ENCODE measurements at regions not wholly inside any gene's neighbourhood (a gene's known extent, or its start where the extent isn't known, plus 50 kb on each side); places are given as distances from the start of the nearest gene placed in this dataset.
A peak's percentile ranks its signal among the peaks of the same experiment; 100 is the strongest.

DNA sequence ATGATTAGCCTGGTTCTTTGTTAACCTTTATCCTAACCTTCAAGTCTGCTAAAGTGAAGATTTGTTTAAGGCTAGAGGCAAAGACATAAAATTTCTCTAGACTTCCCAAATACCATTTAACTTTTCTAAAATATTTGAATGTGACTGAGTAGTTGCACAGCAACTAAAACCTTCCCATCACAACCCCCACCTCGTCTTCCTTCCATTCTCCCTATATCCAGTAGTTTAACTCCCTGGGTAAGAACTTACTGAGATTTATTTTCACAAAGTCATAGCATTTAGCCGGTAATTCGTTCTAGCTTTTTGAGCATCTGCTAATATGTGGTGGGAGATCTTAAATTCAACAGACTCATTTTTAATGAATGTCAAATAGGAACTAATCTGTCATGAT lies 87.9 kb upstream of the AKIRIN2 start:
- Mint-ChIP-seq H3K27me3 (peaks cover 0 to 26% (median 5%) of the 10 kb centered on the region in 5 donors), H3K9me3 (no peaks in the 10 kb centered on the region), H3K27ac (no peak overlapping the region), H3K4me3 (no peak overlapping the region), H3K36me3 (no peaks in the 10 kb centered on the region), H3K4me1 (no peaks in the 10 kb centered on the region)
- POLR2A ChIA-PET: no interaction called here
- no peaks in the 10 kb centered on the region for H3K36me3 ChIP-seq (ENCODE audit: control insufficient read depth in 2 of 3, insufficient read depth in 3 of 3, low read length in 3 of 3)
- DNase-seq: no peak
- H3K4me3 ChIP-seq (ENCODE audit: low read length): no peak overlapping the region
- H3K27ac ChIP-seq (ENCODE audit: low read depth, low read length): no peak overlapping the region
- no peak for ATAC-seq
- no peaks in the 10 kb centered on the region for H3K27me3 ChIP-seq (ENCODE audit: control insufficient read depth in 2 of 2, insufficient read depth in 2 of 2, low read length in 2 of 2)
- CTCF ChIA-PET: no interaction called here
- no peaks in the 10 kb centered on the region for H3K9me3 ChIP-seq (ENCODE audit: control insufficient read depth in 2 of 3, low read length in 3 of 3)
- no peaks in the 10 kb centered on the region for H3K4me1 ChIP-seq (ENCODE audit: control insufficient read depth in 2 of 2, insufficient read depth in 2 of 2, low read length in 2 of 2)
- intact Hi-C loops (cut with micrococcal nuclease): no loop called here

DNA sequence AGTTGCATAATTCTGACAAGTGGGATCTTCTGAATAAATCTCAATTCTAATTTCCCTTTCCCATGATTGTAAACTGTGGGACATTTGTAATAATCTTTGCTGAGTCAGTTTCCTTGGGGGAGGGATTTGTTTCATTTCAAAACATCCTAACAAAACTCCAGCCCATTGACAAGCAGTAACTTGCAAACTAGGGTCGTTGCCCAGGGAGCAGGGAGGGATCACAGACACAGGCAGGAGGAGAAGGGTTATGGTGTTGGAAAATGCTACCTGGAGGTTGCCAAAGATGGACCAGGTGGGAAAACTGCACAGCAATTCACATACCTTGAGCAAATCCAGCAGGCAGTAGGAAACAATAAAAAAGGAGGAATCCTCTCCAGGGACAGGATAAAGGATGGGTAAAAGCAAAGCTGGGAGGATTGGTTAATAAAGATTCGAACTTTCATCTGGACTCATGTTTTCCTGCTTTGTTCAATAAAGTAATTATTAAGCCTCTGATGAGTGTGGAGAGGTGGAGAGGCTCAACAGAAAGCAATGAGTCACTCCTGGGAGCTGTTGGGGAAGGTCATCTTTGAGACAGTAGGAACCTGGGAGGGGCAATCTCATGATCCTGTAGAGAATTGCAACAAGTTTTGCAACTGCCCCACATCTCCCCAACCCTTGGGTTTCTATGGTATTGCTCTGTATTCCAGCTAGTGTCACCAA lies 87.3 kb upstream of the AKIRIN2 start:
- no peaks in the 10 kb centered on the region for H3K9me3 Mint-ChIP-seq
- Histone ChIP-seq H3K27ac (ENCODE audit: low read depth, low read length) (no peak overlapping the region), H3K27me3 (ENCODE audit: control insufficient read depth in 2 of 2, insufficient read depth in 2 of 2, low read length in 2 of 2) (no peaks in the 10 kb centered on the region), H3K36me3 (ENCODE audit: control insufficient read depth in 2 of 3, insufficient read depth in 3 of 3, low read length in 3 of 3) (no peaks in the 10 kb centered on the region), H3K4me1 (ENCODE audit: control insufficient read depth in 2 of 2, insufficient read depth in 2 of 2, low read length in 2 of 2) (no peaks in the 10 kb centered on the region), H3K4me3 (ENCODE audit: low read length) (no peak overlapping the region), H3K9me3 (ENCODE audit: control insufficient read depth in 2 of 3, low read length in 3 of 3) (no peaks in the 10 kb centered on the region)
- no peaks in the 10 kb centered on the region for H3K36me3 Mint-ChIP-seq
- POLR2A ChIA-PET: no interaction called here
- no peak overlapping the region for H3K27ac Mint-ChIP-seq
- H3K27me3 Mint-ChIP-seq: peaks cover 0 to 26% (median 6%) of the 10 kb centered on the region in 5 donors
- H3K4me3 Mint-ChIP-seq: no peak overlapping the region
- CTCF ChIA-PET: no interaction called here
- DNase-seq: no peak
- no peaks in the 10 kb centered on the region for H3K4me1 Mint-ChIP-seq
- intact Hi-C loops (cut with micrococcal nuclease): no loop called here
- peak; percentile 85 for ATAC-seq

DNA sequence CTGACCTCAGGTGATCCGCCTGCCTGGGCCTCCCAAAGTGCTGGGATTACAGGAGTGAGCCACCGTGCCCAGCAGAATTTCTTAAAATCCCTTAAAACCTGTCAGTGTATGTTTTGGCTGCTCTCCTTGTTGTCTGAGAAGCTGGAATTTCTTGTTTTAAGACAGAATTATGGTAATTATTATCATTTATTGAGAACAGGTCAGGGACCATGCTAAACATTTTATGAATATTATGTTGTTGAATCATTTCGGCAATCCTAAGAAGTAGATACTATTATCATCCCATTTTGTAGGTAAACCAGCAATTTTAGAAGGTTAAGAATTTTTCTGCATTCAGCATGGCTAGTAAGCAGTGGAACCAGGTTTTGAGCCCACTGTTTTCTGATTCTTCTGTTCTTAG lies 86.1 kb upstream of the AKIRIN2 start:
- H3K4me1 Mint-ChIP-seq: no peaks in the 10 kb centered on the region
- H3K4me3 Mint-ChIP-seq: no peak overlapping the region
- intact Hi-C loops (cut with micrococcal nuclease): no loop called here
- POLR2A ChIA-PET: no interaction called here
- H3K9me3 ChIP-seq (ENCODE audit: control insufficient read depth in 2 of 3, low read length in 3 of 3): no peaks in the 10 kb centered on the region
- H3K36me3 ChIP-seq (ENCODE audit: control insufficient read depth in 2 of 3, insufficient read depth in 3 of 3, low read length in 3 of 3): no peaks in the 10 kb centered on the region
- H3K4me1 ChIP-seq (ENCODE audit: control insufficient read depth in 2 of 2, insufficient read depth in 2 of 2, low read length in 2 of 2): no peaks in the 10 kb centered on the region
- DNase-seq (no peak), ATAC-seq (no peak)
- no peak overlapping the region for H3K27ac ChIP-seq (ENCODE audit: low read depth, low read length)
- H3K9me3 Mint-ChIP-seq: no peaks in the 10 kb centered on the region
- H3K4me3 ChIP-seq (ENCODE audit: low read length): no peak overlapping the region
- CTCF ChIA-PET: no interaction called here
- H3K36me3 Mint-ChIP-seq: no peaks in the 10 kb centered on the region
- H3K27me3 Mint-ChIP-seq: peaks cover 5 to 24% (median 8%) of the 10 kb centered on the region in 5 donors
- no peaks in the 10 kb centered on the region for H3K27me3 ChIP-seq (ENCODE audit: control insufficient read depth in 2 of 2, insufficient read depth in 2 of 2, low read length in 2 of 2)
- H3K27ac Mint-ChIP-seq: no peak overlapping the region

DNA sequence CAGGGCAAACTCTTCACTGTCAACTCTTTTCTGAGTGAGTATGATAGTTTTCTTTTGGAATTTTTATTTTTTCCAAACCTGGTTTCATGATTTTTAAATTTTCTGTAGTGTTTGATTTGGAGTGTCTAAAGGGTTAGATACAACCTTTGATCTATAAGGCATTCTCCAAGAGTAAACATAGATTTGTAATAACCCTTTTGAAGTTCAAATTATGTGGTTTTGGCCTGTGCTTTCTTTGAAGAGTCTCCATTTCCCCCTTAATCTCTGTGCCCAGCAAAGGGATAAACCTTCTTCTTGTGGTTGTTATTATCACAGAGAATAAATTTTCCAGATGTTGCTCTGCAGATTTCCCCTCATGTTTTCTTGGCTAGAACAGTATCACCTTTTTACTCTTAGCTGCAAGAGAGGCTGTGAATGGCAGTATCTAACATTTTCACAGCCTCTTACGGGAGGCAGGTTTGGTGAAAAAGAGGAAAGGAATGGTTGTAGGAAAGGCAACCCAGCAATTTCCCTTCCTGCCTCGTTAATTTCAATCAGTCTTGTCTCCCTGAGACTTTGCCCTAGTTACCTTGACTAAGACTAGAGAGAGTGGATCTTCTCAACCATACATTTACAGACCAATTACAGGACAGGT lies 83.3 kb upstream of the AKIRIN2 start:
- Mint-ChIP-seq H3K27me3 (peaks cover 5 to 20% (median 8%) of the 10 kb centered on the region in 5 donors), H3K36me3 (no peaks in the 10 kb centered on the region), H3K27ac (no peak overlapping the region), H3K9me3 (peaks cover 0 to 2% (median 0%) of the 10 kb centered on the region in 11 donors), H3K4me1 (no peaks in the 10 kb centered on the region), H3K4me3 (no peak overlapping the region)
- DNase-seq: no peak
- H3K27ac ChIP-seq (ENCODE audit: low read depth, low read length): no peak overlapping the region
- H3K36me3 ChIP-seq (ENCODE audit: control insufficient read depth in 2 of 3, insufficient read depth in 3 of 3, low read length in 3 of 3): no peaks in the 10 kb centered on the region
- no peaks in the 10 kb centered on the region for H3K4me1 ChIP-seq (ENCODE audit: control insufficient read depth in 2 of 2, insufficient read depth in 2 of 2, low read length in 2 of 2)
- no peaks in the 10 kb centered on the region for H3K27me3 ChIP-seq (ENCODE audit: control insufficient read depth in 2 of 2, insufficient read depth in 2 of 2, low read length in 2 of 2)
- no peaks in the 10 kb centered on the region for H3K9me3 ChIP-seq (ENCODE audit: control insufficient read depth in 2 of 3, low read length in 3 of 3)
- ChIA-PET CTCF (no interaction called here), POLR2A (interaction anchor here (0.5 kb wide), 1 partner anchor 67 kb away, joined by 3 read pairs; no protein-coding TSS in a partner anchor)
- H3K4me3 ChIP-seq (ENCODE audit: low read length): no peak overlapping the region
- ATAC-seq: no peak
- intact Hi-C loops (cut with micrococcal nuclease): no loop called here

DNA sequence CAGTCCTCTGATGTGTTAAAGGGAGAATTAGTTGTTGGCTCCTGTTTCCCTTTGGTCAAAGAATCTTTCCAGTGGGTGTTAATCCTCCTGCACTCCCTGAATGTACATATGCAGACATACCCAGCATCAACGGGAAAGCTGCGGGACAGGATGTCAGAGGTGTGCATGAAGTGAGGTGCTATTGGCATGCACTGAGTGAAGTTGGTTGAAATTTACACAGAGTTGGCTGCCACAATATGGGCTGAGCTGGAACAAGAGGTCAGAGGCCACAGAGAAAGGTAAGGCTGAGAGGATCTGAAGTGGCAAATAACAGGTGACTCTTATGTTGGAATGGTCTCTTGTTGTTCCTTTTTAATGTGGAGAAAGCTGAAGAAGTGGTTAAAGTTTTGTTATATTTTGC lies 82.7 kb upstream of the AKIRIN2 start:
- Mint-ChIP-seq H3K4me3 (no peak overlapping the region), H3K4me1 (no peaks in the 10 kb centered on the region), H3K36me3 (no peaks in the 10 kb centered on the region), H3K9me3 (peaks cover 0 to 2% (median 0%) of the 10 kb centered on the region in 11 donors), H3K27ac (no peak overlapping the region), H3K27me3 (peaks cover 3 to 18% (median 6%) of the 10 kb centered on the region in 5 donors)
- H3K36me3 ChIP-seq (ENCODE audit: control insufficient read depth in 2 of 3, insufficient read depth in 3 of 3, low read length in 3 of 3): no peaks in the 10 kb centered on the region
- H3K27me3 ChIP-seq (ENCODE audit: control insufficient read depth in 2 of 2, insufficient read depth in 2 of 2, low read length in 2 of 2): no peaks in the 10 kb centered on the region
- no peak for ATAC-seq
- H3K9me3 ChIP-seq (ENCODE audit: control insufficient read depth in 2 of 3, low read length in 3 of 3): no peaks in the 10 kb centered on the region
- H3K4me1 ChIP-seq (ENCODE audit: control insufficient read depth in 2 of 2, insufficient read depth in 2 of 2, low read length in 2 of 2): no peaks in the 10 kb centered on the region
- DNase-seq: no peak
- no peak overlapping the region for H3K27ac ChIP-seq (ENCODE audit: low read depth, low read length)
- POLR2A ChIA-PET: interaction anchor here (0.5 kb wide), 1 partner anchor 68 kb away, joined by 3 read pairs; no protein-coding TSS in a partner anchor
- intact Hi-C loops (cut with micrococcal nuclease): no loop called here
- H3K4me3 ChIP-seq (ENCODE audit: low read length): no peak overlapping the region
- CTCF ChIA-PET: no interaction called here

DNA sequence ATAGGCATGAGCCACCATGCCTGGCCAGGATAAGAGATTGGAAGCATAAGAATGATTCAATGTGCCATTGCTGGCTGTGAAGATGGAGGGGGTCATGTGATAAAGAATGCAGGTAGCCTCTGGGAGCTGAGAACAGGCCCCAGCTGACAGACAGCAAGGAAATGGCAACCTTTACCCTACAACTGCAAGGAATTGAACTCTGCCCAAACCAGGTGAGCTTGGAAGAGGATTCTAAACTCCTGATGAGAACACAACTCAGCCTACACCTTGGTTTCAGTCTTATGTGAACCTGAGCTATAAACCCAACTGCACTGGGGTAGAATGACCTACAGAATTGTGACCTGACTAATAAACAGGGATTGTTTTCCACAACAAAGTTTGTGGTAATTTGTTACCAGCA lies 82.0 kb upstream of the AKIRIN2 start:
- H3K9me3 Mint-ChIP-seq: peaks cover 0 to 2% (median 0%) of the 10 kb centered on the region in 11 donors
- no peak for ATAC-seq
- CTCF ChIA-PET: no interaction called here
- H3K4me3 Mint-ChIP-seq: no peak overlapping the region
- no peaks in the 10 kb centered on the region for H3K36me3 Mint-ChIP-seq
- Histone ChIP-seq H3K27ac (ENCODE audit: low read depth, low read length) (no peak overlapping the region), H3K36me3 (ENCODE audit: control insufficient read depth in 2 of 3, insufficient read depth in 3 of 3, low read length in 3 of 3) (no peaks in the 10 kb centered on the region), H3K4me1 (ENCODE audit: control insufficient read depth in 2 of 2, insufficient read depth in 2 of 2, low read length in 2 of 2) (no peaks in the 10 kb centered on the region), H3K27me3 (ENCODE audit: control insufficient read depth in 2 of 2, insufficient read depth in 2 of 2, low read length in 2 of 2) (no peaks in the 10 kb centered on the region), H3K9me3 (ENCODE audit: control insufficient read depth in 2 of 3, low read length in 3 of 3) (no peaks in the 10 kb centered on the region), H3K4me3 (ENCODE audit: low read length) (no peak overlapping the region)
- POLR2A ChIA-PET: no interaction called here
- no peak for DNase-seq
- no peak overlapping the region for H3K27ac Mint-ChIP-seq
- H3K4me1 Mint-ChIP-seq: no peaks in the 10 kb centered on the region
- intact Hi-C loops (cut with micrococcal nuclease): no loop called here
- peaks cover under 1 to 13% (median 6%) of the 10 kb centered on the region in 5 donors for H3K27me3 Mint-ChIP-seq

DNA sequence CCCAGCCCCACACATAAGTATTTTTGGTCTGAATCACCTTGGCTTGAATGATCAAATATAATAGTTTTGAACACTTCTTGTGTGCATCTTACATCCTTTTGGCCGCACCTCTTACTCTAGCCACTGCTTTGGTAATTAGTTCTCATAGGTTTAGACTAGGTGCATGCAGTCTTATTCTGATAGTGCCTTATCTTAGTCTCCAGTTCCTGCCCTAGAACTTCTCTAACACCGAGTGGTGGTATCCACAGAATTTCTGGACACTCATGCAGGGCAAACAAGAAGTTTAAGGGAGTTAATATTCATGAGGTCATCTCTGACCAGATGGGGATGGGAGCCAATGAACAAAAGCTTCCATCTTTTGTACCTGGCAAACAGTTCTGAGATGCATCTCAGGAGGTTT lies 77.5 kb upstream of the AKIRIN2 start:
- peaks cover 0 to 3% (median 0%) of the 10 kb centered on the region in 11 donors for H3K9me3 Mint-ChIP-seq
- Histone ChIP-seq H3K27me3 (ENCODE audit: control insufficient read depth in 2 of 2, insufficient read depth in 2 of 2, low read length in 2 of 2) (no peaks in the 10 kb centered on the region), H3K4me3 (ENCODE audit: low read length) (no peak overlapping the region), H3K9me3 (ENCODE audit: control insufficient read depth in 2 of 3, low read length in 3 of 3) (no peaks in the 10 kb centered on the region), H3K27ac (ENCODE audit: low read depth, low read length) (no peak overlapping the region), H3K4me1 (ENCODE audit: control insufficient read depth in 2 of 2, insufficient read depth in 2 of 2, low read length in 2 of 2) (no peaks in the 10 kb centered on the region), H3K36me3 (ENCODE audit: control insufficient read depth in 2 of 3, insufficient read depth in 3 of 3, low read length in 3 of 3) (no peaks in the 10 kb centered on the region)
- H3K27ac Mint-ChIP-seq: no peak overlapping the region
- no peak overlapping the region for H3K4me3 Mint-ChIP-seq
- peaks cover 0 to 13% (median 5%) of the 10 kb centered on the region in 5 donors for H3K27me3 Mint-ChIP-seq
- H3K4me1 Mint-ChIP-seq: peaks cover 0 to 3% (median 0%) of the 10 kb centered on the region in 7 donors
- intact Hi-C loops (cut with micrococcal nuclease): no loop called here
- no peaks in the 10 kb centered on the region for H3K36me3 Mint-ChIP-seq
- CTCF ChIA-PET: no interaction called here
- ATAC-seq: no peak
- no peak for DNase-seq
- POLR2A ChIA-PET: no interaction called here
